Thyroid gland (tissue), 4 donors: ENCODE measurements at regions not wholly inside any gene's neighbourhood (a gene's known extent, or its start where the extent isn't known, plus 50 kb on each side); places are given as distances from the start of the nearest gene placed in this dataset.

ENCODE experiments used
- DNase-seq, 2 donors: peaks; one replicate each; pipeline ENCODE4 v3.0.0-alpha.2; 2019
- H3K27ac ChIP-seq, 3 donors: fragments of 200-600 bp; sonication (generic); 1 replicate in 2 of 3; 2 replicates in 1 of 3; pipeline ENCODE4 v1.5.1; 2016 to 2019; ENCODE audit warnings: mild to moderate bottlenecking in 1 of 3, moderate library complexity in 1 of 3
- H3K27me3 ChIP-seq: fragments of 200-600 bp; sonication (generic); one replicate; pipeline ENCODE4 v1.5.1; 2019
- H3K36me3 ChIP-seq, 2 donors: fragments of 200-600 bp; sonication (generic); one replicate each; pipeline ENCODE4 v1.5.1; 2016 to 2019
- H3K4me1 ChIP-seq, 2 donors: fragments of 200-600 bp; sonication (generic); one replicate each; pipeline ENCODE4 v1.5.1; 2017 to 2019
- H3K4me3 ChIP-seq, 3 donors: fragments of 200-600 bp; sonication (generic); replicated peaks in 1 of 3; 1 replicate in 2 of 3; 2 replicates in 1 of 3; pipeline ENCODE4 v1.5.1; 2016; ENCODE audit warnings: mild to moderate bottlenecking in 1 of 3
- H3K9me3 ChIP-seq: fragments of 200-600 bp; sonication (generic); one replicate; pipeline ENCODE4 v1.5.1; 2017
- POLR2A ChIP-seq, 2 donors: fragments of 450-650 bp; IDR thresholded peaks; one replicate each; pipeline ENCODE4 v1.6.1; 2017; ENCODE audit warnings: antibody characterized with exemption in 2 of 2, mild to moderate bottlenecking in 2 of 2, moderate library complexity in 1 of 2
- WGBS, 2 donors: methylation state at CpG; one replicate each; pipeline ENCODE4 v1.1.5; 2017; 5-methylcytosine and 5-hydroxymethylcytosine counted together
- intact Hi-C: fragments of 100-400 bp; cut with DNase I; formaldehyde crosslinking; loops from one replicate; pipeline ENCODE4 v1.15.1; 2023
- TF ChIP-seq, protein P1 (sequence below), 6 experiments: fragments of 200-600 bp in 3 of 6; fragments of 450-650 bp in 3 of 6; sonication (generic) in 3 of 6; IDR thresholded peaks; one replicate each; pipeline ENCODE4 v1.5.1; 2016 to 2019; ENCODE audit warnings: antibody characterized with exemption in 6 of 6, mild to moderate bottlenecking in 2 of 6, inconsistent platforms in 1 of 6, moderate library complexity in 1 of 6

GRCh38 chr21:28256420-28256831, 736.3 kb downstream of the LTN1 start:
- no peaks in the 10 kb centered on the region for H3K36me3 ChIP-seq
- H3K4me1 ChIP-seq = no peaks in the 10 kb centered on the region
- no peak overlapping the region for H3K27ac ChIP-seq
- no peaks in the 10 kb centered on the region for H3K9me3 ChIP-seq
- no peak overlapping the region for H3K4me3 ChIP-seq
- no peak for TF ChIP-seq POLR2A (IDR thresholded peaks at IDR 0.05)
- TF ChIP-seq, protein P1, sequence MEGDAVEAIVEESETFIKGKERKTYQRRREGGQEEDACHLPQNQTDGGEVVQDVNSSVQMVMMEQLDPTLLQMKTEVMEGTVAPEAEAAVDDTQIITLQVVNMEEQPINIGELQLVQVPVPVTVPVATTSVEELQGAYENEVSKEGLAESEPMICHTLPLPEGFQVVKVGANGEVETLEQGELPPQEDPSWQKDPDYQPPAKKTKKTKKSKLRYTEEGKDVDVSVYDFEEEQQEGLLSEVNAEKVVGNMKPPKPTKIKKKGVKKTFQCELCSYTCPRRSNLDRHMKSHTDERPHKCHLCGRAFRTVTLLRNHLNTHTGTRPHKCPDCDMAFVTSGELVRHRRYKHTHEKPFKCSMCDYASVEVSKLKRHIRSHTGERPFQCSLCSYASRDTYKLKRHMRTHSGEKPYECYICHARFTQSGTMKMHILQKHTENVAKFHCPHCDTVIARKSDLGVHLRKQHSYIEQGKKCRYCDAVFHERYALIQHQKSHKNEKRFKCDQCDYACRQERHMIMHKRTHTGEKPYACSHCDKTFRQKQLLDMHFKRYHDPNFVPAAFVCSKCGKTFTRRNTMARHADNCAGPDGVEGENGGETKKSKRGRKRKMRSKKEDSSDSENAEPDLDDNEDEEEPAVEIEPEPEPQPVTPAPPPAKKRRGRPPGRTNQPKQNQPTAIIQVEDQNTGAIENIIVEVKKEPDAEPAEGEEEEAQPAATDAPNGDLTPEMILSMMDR (IDR thresholded peaks at IDR 0.05) = no peak
- intact Hi-C loops = no loop called here
- no peaks in the 10 kb centered on the region for H3K27me3 ChIP-seq
- WGBS, 2 donors = 63 to 79% methylated on average over 1 of the region's 1 CpG
- DNase-seq = no peak

- TF ChIP-seq, protein P1 (IDR thresholded peaks at IDR 0.05) = no peak
- no peak for TF ChIP-seq POLR2A (IDR thresholded peaks at IDR 0.05)
- no peak for DNase-seq
- H3K36me3 ChIP-seq = no peaks in the 10 kb centered on the region
- no peak overlapping the region for H3K4me3 ChIP-seq
- intact Hi-C loops = no loop called here
- no peak overlapping the region for H3K27ac ChIP-seq
- H3K9me3 ChIP-seq = no peaks in the 10 kb centered on the region
- no peaks in the 10 kb centered on the region for H3K4me1 ChIP-seq
- 97 to 98% methylated on average over 5 of the region's 5 CpGs for WGBS, 2 donors
- H3K27me3 ChIP-seq = no peaks in the 10 kb centered on the region
These were observed 738.7 kb downstream of the LTN1 start for GRCh38 chr21:28253961-28254360.

GRCh38 chr21:28253338-28253737, 739.3 kb downstream of the LTN1 start:
- intact Hi-C loops = no loop called here
- no peaks in the 10 kb centered on the region for H3K36me3 ChIP-seq
- no peak for DNase-seq
- no peak overlapping the region for H3K27ac ChIP-seq
- H3K4me3 ChIP-seq = no peak overlapping the region
- no peaks in the 10 kb centered on the region for H3K4me1 ChIP-seq
- TF ChIP-seq, protein P1 (IDR thresholded peaks at IDR 0.05) = no peak
- TF ChIP-seq POLR2A (IDR thresholded peaks at IDR 0.05) = no peak
- WGBS, 2 donors = 89 to 92% methylated on average over 3 of the region's 3 CpGs
- H3K9me3 ChIP-seq = no peaks in the 10 kb centered on the region
- no peaks in the 10 kb centered on the region for H3K27me3 ChIP-seq

GRCh38 chr21:28252928-28253327, 739.7 kb downstream of the LTN1 start:
- no peaks in the 10 kb centered on the region for H3K27me3 ChIP-seq
- no peaks in the 10 kb centered on the region for H3K36me3 ChIP-seq
- WGBS, 2 donors = 94% methylated on average over 2 of the region's 2 CpGs
- H3K4me1 ChIP-seq = no peaks in the 10 kb centered on the region
- TF ChIP-seq, protein P1 (IDR thresholded peaks at IDR 0.05) = no peak
- TF ChIP-seq POLR2A (IDR thresholded peaks at IDR 0.05) = no peak
- DNase-seq = no peak
- H3K27ac ChIP-seq = no peak overlapping the region
- H3K4me3 ChIP-seq = no peak overlapping the region
- intact Hi-C loops = no loop called here
- H3K9me3 ChIP-seq = no peaks in the 10 kb centered on the region

DNA sequence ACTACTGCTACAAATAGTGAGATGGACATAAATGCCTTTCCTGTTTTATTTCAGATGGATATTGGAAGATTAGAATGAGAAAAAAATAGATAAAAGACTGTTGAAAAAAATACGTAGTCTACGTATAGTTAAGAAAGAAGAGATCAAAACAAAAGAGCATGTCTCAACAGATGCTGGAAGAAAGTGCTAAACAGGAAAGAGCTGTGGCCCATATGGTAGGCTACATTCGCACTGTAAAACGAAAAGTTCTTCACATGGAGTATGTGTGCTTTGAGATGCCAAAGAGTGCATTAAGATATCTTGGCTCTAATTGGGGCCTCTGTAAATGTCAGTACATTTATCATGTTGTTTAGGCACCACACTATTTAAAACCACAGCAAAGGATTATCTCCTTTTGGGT, 741.7 kb downstream of the LTN1 start:
- H3K27me3 ChIP-seq = no peaks in the 10 kb centered on the region
- no peak overlapping the region for H3K4me3 ChIP-seq
- no peak for TF ChIP-seq POLR2A (IDR thresholded peaks at IDR 0.05)
- TF ChIP-seq, protein P1 (IDR thresholded peaks at IDR 0.05) = no peak
- intact Hi-C loops = no loop called here
- H3K36me3 ChIP-seq = no peaks in the 10 kb centered on the region
- no peak overlapping the region for H3K27ac ChIP-seq
- WGBS, 2 donors = 94% methylated on average over 4 of the region's 4 CpGs
- no peak for DNase-seq
- no peaks in the 10 kb centered on the region for H3K4me1 ChIP-seq
- H3K9me3 ChIP-seq = no peaks in the 10 kb centered on the region
